HepG2 (cell line): ENCODE measurements at regions not wholly inside any gene's neighbourhood (a gene's known extent, or its start where the extent isn't known, plus 50 kb on each side); places are given as distances from the start of the nearest gene placed in this dataset.

Experiments used
- ATAC-seq: fragments of 200-7000 bp; cut with Tn5 transposase; 3 replicates; pipeline ENCODE4 v1.9.1; 2020; ENCODE audit warnings: mild to moderate bottlenecking, moderate library complexity
- BruUV-seq: library from RNA; stranded (reverse); fragments of 400-500 nt; replicated peaks from 2 replicates; lab custom pipeline; 2021; lab: Mats Ljungman, UMichigan
- CTCF ChIA-PET: fragments of 300-600 bp; formaldehyde crosslinking; extraction: SDS; loops from one replicate; lab custom pipeline; 2021; ENCODE audit warnings: low total read pairs, inconsistent platforms, low intra/inter-chr PET ratio; lab: Yijun Ruan, JAX
- POLR2A ChIA-PET: fragments of 350-600 bp; sonication (Branson Sonifier 250); formaldehyde crosslinking; loops from one replicate; lab custom pipeline; 2020; ENCODE audit warnings: antibody characterized with exemption, inconsistent platforms; lab: Yijun Ruan, JAX
- DNase-seq: peaks from one replicate; pipeline ENCODE4 v3.0.0-alpha.2; 2015; ENCODE audit warnings: low spot score
- FAIRE-seq: peaks from 3 replicates; lab custom pipeline; 2011; peaks lifted over from hg19 to GRCh38; lab: Jason Lieb, UNC
- H2AFZ ChIP-seq: one replicate; pipeline ENCODE4 v1.6.1; 2011; ENCODE audit warnings: low read length, inconsistent platforms
- H3K27ac ChIP-seq: fragments of 300-600 bp; 3 replicates; pipeline ENCODE4 v1.8.0; 2011; ENCODE audit warnings: mixed run types, mild to moderate bottlenecking, mixed read lengths, low read length, inconsistent platforms; ENCODE audit not compliant: insufficient read depth; ENCODE audit errors: extremely low read length
- H3K27me3 ChIP-seq, 2 experiments: fragments of 200-600 bp in 1 of 2; 2 replicates in 1 of 2; 3 replicates in 1 of 2; pipeline versions ENCODE4 v1.6.0 to v1.8.0; 2011; ENCODE audit warnings: low read length in 2 of 2, mild to moderate bottlenecking in 2 of 2, moderate library complexity in 2 of 2, inconsistent platforms in 1 of 2; ENCODE audit not compliant: insufficient read depth in 2 of 2, control insufficient read depth in 1 of 2
- H3K36me3 ChIP-seq, 2 experiments: fragments of 200-600 bp in 1 of 2; replicated peaks in 1 of 2; 2 replicates in 1 of 2; 3 replicates in 1 of 2; pipeline versions ENCODE4 v1.5.1 to v1.8.0; 2011; ENCODE audit warnings: low read length in 2 of 2, inconsistent platforms in 1 of 2; ENCODE audit not compliant: insufficient read depth in 2 of 2, control insufficient read depth in 1 of 2
- H3K4me1 ChIP-seq: 2 replicates; pipeline ENCODE4 v1.5.1; 2012; ENCODE audit warnings: low read length, inconsistent platforms; ENCODE audit not compliant: insufficient read depth
- H3K4me2 ChIP-seq: 2 replicates; pipeline ENCODE4 v1.6.0; 2011; ENCODE audit warnings: low read depth, low read length, inconsistent platforms
- H3K4me3 ChIP-seq, 3 experiments: fragments of 200-600 bp in 1 of 3; sonication (generic), shearing (Covaris generic) in 1 of 3; replicated peaks in 1 of 3; 2 replicates each; pipeline ENCODE4 v1.5.1; 2011 to 2016; ENCODE audit warnings: low read length in 3 of 3, inconsistent platforms in 2 of 3, low read depth in 2 of 3, mild to moderate bottlenecking in 2 of 3, control low read depth in 1 of 3, mixed read lengths in 1 of 3; ENCODE audit not compliant: insufficient read depth in 1 of 3
- H3K79me2 ChIP-seq: one replicate; pipeline ENCODE4 v1.6.1; 2011; ENCODE audit warnings: low read length, inconsistent platforms; ENCODE audit not compliant: insufficient read depth
- H3K9ac ChIP-seq: 2 replicates; pipeline ENCODE4 v1.6.0; 2011; ENCODE audit warnings: mild to moderate bottlenecking, low read depth, low read length, inconsistent platforms; ENCODE audit not compliant: insufficient read depth
- H3K9me3 ChIP-seq: 2 replicates; pipeline ENCODE4 v1.5.1; 2012; ENCODE audit warnings: mild to moderate bottlenecking, low read length
- H4K20me1 ChIP-seq: 2 replicates; pipeline ENCODE4 v1.6.0; 2011; ENCODE audit warnings: inconsistent platforms, mild to moderate bottlenecking, low read length, moderate library complexity; ENCODE audit not compliant: insufficient read depth
- CBX5 ChIP-seq: sonication (generic); formaldehyde crosslinking; IDR thresholded peaks from 2 replicates; pipeline ENCODE4 v1.4.0; 2020; ENCODE audit warnings: missing genetic modification reagents, borderline replicate concordance
- CC2D1A ChIP-seq: sonication (generic); formaldehyde crosslinking; IDR thresholded peaks from 2 replicates; pipeline ENCODE4 v1.8.1; 2023; ENCODE audit warnings: mild to moderate bottlenecking, missing genetic modification reagents
- DZIP1 ChIP-seq: sonication (generic); formaldehyde crosslinking; IDR thresholded peaks from 2 replicates; pipeline ENCODE4 v1.5.0; 2020; ENCODE audit warnings: mild to moderate bottlenecking, missing genetic modification reagents
- HMG20B ChIP-seq: conservative IDR thresholded peaks from 2 replicates; pipeline ENCODE4 v1.6.1; 2016; ENCODE audit warnings: missing genetic modification reagents, missing compliant biosample characterization
- IRF9 ChIP-seq: sonication (generic); formaldehyde crosslinking; IDR thresholded peaks from 2 replicates; pipeline ENCODE4 v1.8.0; 2022; ENCODE audit warnings: missing genetic modification reagents, mild to moderate bottlenecking, borderline replicate concordance
- MBD4 ChIP-seq: IDR thresholded peaks from 2 replicates; pipeline ENCODE4 v1.6.1; 2012; ENCODE audit warnings: low read length, inconsistent platforms, borderline replicate concordance
- PPARG ChIP-seq: conservative IDR thresholded peaks from 2 replicates; pipeline ENCODE4 v1.6.1; 2016; ENCODE audit warnings: missing biosample characterization, missing genetic modification reagents
- PRDM15 ChIP-seq: sonication (generic); formaldehyde crosslinking; IDR thresholded peaks from 2 replicates; pipeline ENCODE4 v1.4.0; 2020; ENCODE audit warnings: missing genetic modification reagents
- SCMH1 ChIP-seq: sonication (generic); formaldehyde crosslinking; IDR thresholded peaks from 2 replicates; pipeline ENCODE4 v1.9.0; 2021; ENCODE audit warnings: missing genetic modification reagents, mild to moderate bottlenecking, borderline replicate concordance
- ZNF496 ChIP-seq: sonication (generic); formaldehyde crosslinking; IDR thresholded peaks from 2 replicates; pipeline ENCODE4 v1.8.1; 2023; ENCODE audit warnings: mild to moderate bottlenecking, moderate library complexity, missing genetic modification reagents; ENCODE audit not compliant: insufficient replicate concordance
- ZNF772 ChIP-seq: sonication (generic); formaldehyde crosslinking; IDR thresholded peaks from 2 replicates; pipeline ENCODE4 v1.5.0; 2020; ENCODE audit warnings: mild to moderate bottlenecking, missing genetic modification reagents
- ZNF891 ChIP-seq: sonication (generic); formaldehyde crosslinking; IDR thresholded peaks from 2 replicates; pipeline ENCODE4 v1.5.0; 2020; ENCODE audit warnings: mild to moderate bottlenecking, missing genetic modification reagents
- ZSCAN22 ChIP-seq: sonication (generic); formaldehyde crosslinking; IDR thresholded peaks from 2 replicates; pipeline ENCODE4 v1.4.0; 2020; ENCODE audit warnings: mild to moderate bottlenecking, missing genetic modification reagents
- WGBS: methylation state at CpG from one replicate; pipeline ENCODE4 v1.1.6; 2017; ENCODE audit warnings: low lambda C conversion rate; 5-methylcytosine and 5-hydroxymethylcytosine counted together
- in situ Hi-C: cut with HindIII; loops from 2 replicates; pipeline ENCODE4 v1.10.0; 2017; ENCODE audit warnings: low pct_unique_long_range_greater_than_20kb; ENCODE audit not compliant: extremely low pct_ligation_motif_present
- intact Hi-C: fragments of 100-400 bp; cut with micrococcal nuclease; formaldehyde crosslinking; loops from one replicate; pipeline ENCODE4 v1.10.0; 2022; ENCODE audit not compliant: unreplicated experiment

GRCh38 chr3:157876556-157876955 is 229.7 kb downstream of the SHOX2 start:
- ChIA-PET POLR2A (no interaction called here), CTCF (no interaction called here)

More at GRCh38 chr3:157876556-157876955, 229.7 kb downstream of the SHOX2 start:
- no peak for ATAC-seq
- Histone ChIP-seq H4K20me1 (no peaks in the 10 kb centered on the region), H3K79me2 (no peaks in the 10 kb centered on the region), H2AFZ (no peak overlapping the region), H3K27ac (no peak overlapping the region), H3K9me3 (no peaks in the 10 kb centered on the region; the same call in 1 of the 2 replicates), H3K36me3 (no peaks in the 10 kb centered on the region), H3K9ac (no peak overlapping the region), H3K4me1 (no peaks in the 10 kb centered on the region), H3K4me2 (no peak overlapping the region)
- in situ Hi-C loops: no loop called here
- 2% methylated on average over 2 of the region's 2 CpGs for WGBS
- BruUV-seq: no TSS peak
- TF ChIP-seq IRF9 (CRISPR knock-in tag) (no peak), ZNF891 (CRISPR knock-in tag) (no peak), SCMH1 (CRISPR knock-in tag) (no peak), CC2D1A (no peak), PPARG (no peak), CBX5 (CRISPR knock-in tag) (no peak), ZSCAN22 (CRISPR knock-in tag) (no peak), HMG20B (CRISPR knock-in tag) (no peak), MBD4 (no peak), PRDM15 (CRISPR knock-in tag) (no peak), DZIP1 (CRISPR knock-in tag) (no peak), ZNF772 (CRISPR knock-in tag) (no peak), ZNF496 (no peak)
- TF ChIP-seq, all 625 proteins: peak for 0
- no peak overlapping the region for H3K4me3 ChIP-seq
- H3K27me3 ChIP-seq: no peaks in the 10 kb centered on the region
- FAIRE-seq (no peak), DNase-seq (no peak)
- intact Hi-C loops: no loop called here
